Mesenchymal stem cell (in vitro differentiated cells and primary cell): ENCODE measurements at regions not wholly inside any gene's neighbourhood (a gene's known extent, or its start where the extent isn't known, plus 50 kb on each side); places are given as distances from the start of the nearest gene placed in this dataset.

Source experiments
- DNase-seq: peaks from one replicate; pipeline ENCODE4 v3.0.0-alpha.2; 2013
- H2AFZ ChIP-seq: one replicate; pipeline ENCODE4 v1.6.1; 2013; ENCODE audit warnings: low read depth, mild to moderate bottlenecking, control low read depth, inconsistent platforms, low read length, moderate library complexity
- H2AK5ac ChIP-seq: 2 replicates; pipeline ENCODE4 v1.6.1; 2013; ENCODE audit warnings: low read length, moderate library complexity, mild to moderate bottlenecking, inconsistent platforms; ENCODE audit not compliant: severe bottlenecking
- H2BK120ac ChIP-seq: one replicate; pipeline ENCODE4 v1.6.1; 2013; ENCODE audit warnings: low read depth, mild to moderate bottlenecking, inconsistent platforms, low read length, moderate library complexity
- H2BK12ac ChIP-seq, 2 experiments: one replicate each; pipeline ENCODE4 v1.6.1; 2013; ENCODE audit warnings: inconsistent platforms in 2 of 2, low read length in 2 of 2, mild to moderate bottlenecking in 2 of 2, moderate library complexity in 2 of 2, control low read depth in 1 of 2
- H2BK15ac ChIP-seq: one replicate; pipeline ENCODE4 v1.6.1; 2013; ENCODE audit warnings: mild to moderate bottlenecking, low read depth, inconsistent platforms; ENCODE audit not compliant: poor library complexity, severe bottlenecking
- H2BK5ac ChIP-seq: 2 replicates; pipeline ENCODE4 v1.6.1; 2013; ENCODE audit warnings: low read depth, mild to moderate bottlenecking, low read length, control low read depth, inconsistent platforms; ENCODE audit not compliant: poor library complexity, severe bottlenecking
- H3K14ac ChIP-seq, 2 experiments: one replicate each; pipeline ENCODE4 v1.6.1; 2013; ENCODE audit warnings: inconsistent platforms in 2 of 2, low read length in 2 of 2, control low read depth in 1 of 2, mild to moderate bottlenecking in 1 of 2, moderate library complexity in 1 of 2
- H3K18ac ChIP-seq, 2 experiments: one replicate each; pipeline ENCODE4 v1.6.1; 2013; ENCODE audit warnings: inconsistent platforms in 2 of 2, low read length in 2 of 2, control low read depth in 1 of 2, low read depth in 1 of 2, mild to moderate bottlenecking in 1 of 2
- H3K23ac ChIP-seq, 2 experiments: one replicate each; pipeline ENCODE4 v1.6.1; 2013; ENCODE audit warnings: inconsistent platforms in 2 of 2, low read length in 2 of 2, mild to moderate bottlenecking in 2 of 2, moderate library complexity in 2 of 2, control low read depth in 1 of 2
- H3K27ac ChIP-seq: 2 replicates; pipeline ENCODE4 v1.5.1; 2013; ENCODE audit warnings: mild to moderate bottlenecking, moderate library complexity, low read length, control low read depth, inconsistent platforms; ENCODE audit not compliant: poor library complexity, severe bottlenecking
- H3K27me3 ChIP-seq, 2 experiments: 2 replicates each; pipeline versions ENCODE4 v1.6.1 to v1.7.0; 2013; ENCODE audit warnings: low read length in 2 of 2, mild to moderate bottlenecking in 2 of 2, moderate library complexity in 2 of 2, control low read depth in 1 of 2, inconsistent platforms in 1 of 2; ENCODE audit not compliant: control insufficient read depth in 1 of 2, insufficient read depth in 1 of 2
- H3K36me3 ChIP-seq, 2 experiments: 2 replicates each; pipeline versions ENCODE4 v1.6.1 to v1.7.0; 2013; ENCODE audit warnings: low read length in 2 of 2, control low read depth in 1 of 2, inconsistent platforms in 1 of 2, low read depth in 1 of 2, mild to moderate bottlenecking in 1 of 2; ENCODE audit not compliant: insufficient read depth in 2 of 2, control insufficient read depth in 1 of 2
- H3K4ac ChIP-seq, 2 experiments: one replicate each; pipeline ENCODE4 v1.6.1; 2013; ENCODE audit warnings: inconsistent platforms in 2 of 2, low read length in 2 of 2, mild to moderate bottlenecking in 2 of 2, moderate library complexity in 2 of 2, control low read depth in 1 of 2, low read depth in 1 of 2
- H3K4me1 ChIP-seq: 2 replicates; pipeline ENCODE4 v1.6.1; 2013; ENCODE audit warnings: low read depth, low read length, control low read depth; ENCODE audit not compliant: control insufficient read depth, insufficient read depth
- H3K4me2 ChIP-seq: 2 replicates; pipeline ENCODE4 v1.6.1; 2013; ENCODE audit warnings: low read length, mild to moderate bottlenecking, inconsistent platforms; ENCODE audit not compliant: poor library complexity, severe bottlenecking
- H3K4me3 ChIP-seq, 2 experiments: 2 replicates each; pipeline versions ENCODE4 v1.5.1 to v1.7.0; 2013; ENCODE audit warnings: low read length in 2 of 2, mild to moderate bottlenecking in 2 of 2, control low read depth in 1 of 2, low read depth in 1 of 2; ENCODE audit not compliant: insufficient read depth in 1 of 2
- H3K79me1 ChIP-seq: replicated peaks from 2 replicates; pipeline ENCODE4 v1.6.1; 2013; ENCODE audit warnings: mild to moderate bottlenecking, control low read depth, low read length, inconsistent platforms; ENCODE audit not compliant: poor library complexity, severe bottlenecking
- H3K9ac ChIP-seq: 2 replicates; pipeline ENCODE4 v1.7.0; 2013; ENCODE audit warnings: mild to moderate bottlenecking, low read length, moderate library complexity
- H3K9me3 ChIP-seq: 2 replicates; pipeline ENCODE4 v1.7.0; 2013; ENCODE audit warnings: mild to moderate bottlenecking, low read length; ENCODE audit not compliant: control insufficient read depth
- H4K8ac ChIP-seq: one replicate; pipeline ENCODE4 v1.6.1; 2013; ENCODE audit warnings: inconsistent platforms, mild to moderate bottlenecking, low read length, moderate library complexity
- H4K91ac ChIP-seq: one replicate; pipeline ENCODE4 v1.6.1; 2013; ENCODE audit warnings: mild to moderate bottlenecking, low read length, inconsistent platforms
- WGBS: methylation state at CpG from one replicate; pipeline ENCODE4 v1.1.7; 2013; ENCODE audit warnings: mixed read lengths; 5-methylcytosine and 5-hydroxymethylcytosine counted together

GRCh38 chr6:50998905-50999304, 180.2 kb downstream of the TFAP2B start:
- no peak overlapping the region for H3K18ac ChIP-seq
- DNase-seq: no peak
- WGBS: 38% methylated on average over 1 of the region's 1 CpG

GRCh38 chr6:51001399-51001798, 182.7 kb downstream of the TFAP2B start:
- Histone ChIP-seq H3K27me3 (no peaks in the 10 kb centered on the region), H3K9me3 (no peaks in the 10 kb centered on the region), H3K4me2 (no peak overlapping the region), H3K36me3 (no peaks in the 10 kb centered on the region), H3K23ac (no peak overlapping the region), H3K9ac (no peak overlapping the region), H3K14ac (no peak overlapping the region), H2BK120ac (no peak overlapping the region), H2BK12ac (no peak overlapping the region), H3K4me3 (no peak overlapping the region), H4K8ac (no peak overlapping the region), H3K18ac (no peak overlapping the region), H3K4ac (no peak overlapping the region), H3K27ac (no peak overlapping the region), H3K79me1 (no peaks in the 10 kb centered on the region), H2AFZ (no peak overlapping the region), H3K4me1 (no peaks in the 10 kb centered on the region), H4K91ac (no peak overlapping the region), H2AK5ac (no peak overlapping the region), H2BK5ac (no peak overlapping the region), H2BK15ac (no peak overlapping the region)
- WGBS: 85% methylated on average over 1 of the region's 1 CpG
- DNase-seq: no peak

More at GRCh38 chr6:50998905-50999304, 180.2 kb downstream of the TFAP2B start:
- Histone ChIP-seq H2AK5ac (no peak overlapping the region), H2BK15ac (no peak overlapping the region), H3K9me3 (no peaks in the 10 kb centered on the region), H3K79me1 (no peaks in the 10 kb centered on the region), H4K8ac (no peak overlapping the region), H3K9ac (no peak overlapping the region), H3K27ac (no peak overlapping the region), H3K4me2 (no peak overlapping the region), H3K4me3 (no peak overlapping the region), H3K4ac (no peak overlapping the region), H3K14ac (no peak overlapping the region), H3K4me1 (no peaks in the 10 kb centered on the region), H2BK5ac (no peak overlapping the region), H2AFZ (no peak overlapping the region), H3K36me3 (no peaks in the 10 kb centered on the region), H3K23ac (no peak overlapping the region), H3K27me3 (no peaks in the 10 kb centered on the region), H2BK120ac (no peak overlapping the region), H2BK12ac (no peak overlapping the region), H4K91ac (no peak overlapping the region)

- H3K27ac ChIP-seq: no peak overlapping the region
- no peak overlapping the region for H3K4me3 ChIP-seq
- H2AFZ ChIP-seq: no peak overlapping the region
- no peak overlapping the region for H3K4ac ChIP-seq
- no peaks in the 10 kb centered on the region for H3K9me3 ChIP-seq
- H2BK5ac ChIP-seq: no peak overlapping the region
- H3K23ac ChIP-seq: no peak overlapping the region
- 75% methylated on average over 3 of the region's 4 CpGs for WGBS
- no peak overlapping the region for H3K9ac ChIP-seq
- no peak overlapping the region for H4K8ac ChIP-seq
- H3K18ac ChIP-seq: no peak overlapping the region
- H3K27me3 ChIP-seq: no peaks in the 10 kb centered on the region
- H3K4me2 ChIP-seq: no peak overlapping the region
- no peak overlapping the region for H2BK120ac ChIP-seq
- H3K4me1 ChIP-seq: no peaks in the 10 kb centered on the region
- no peak overlapping the region for H4K91ac ChIP-seq
- no peak overlapping the region for H2BK15ac ChIP-seq
- H3K79me1 ChIP-seq: no peaks in the 10 kb centered on the region
- H2AK5ac ChIP-seq: no peak overlapping the region
- no peak overlapping the region for H2BK12ac ChIP-seq
- no peaks in the 10 kb centered on the region for H3K36me3 ChIP-seq
- no peak for DNase-seq
- H3K14ac ChIP-seq: no peak overlapping the region
Measured at GRCh38 chr6:51004380-51004779, 185.7 kb downstream of the TFAP2B start.

- H4K8ac ChIP-seq: no peak overlapping the region
- no peak overlapping the region for H4K91ac ChIP-seq
- no peaks in the 10 kb centered on the region for H3K9me3 ChIP-seq
- H3K27ac ChIP-seq: no peak overlapping the region
- no peaks in the 10 kb centered on the region for H3K27me3 ChIP-seq
- H2BK5ac ChIP-seq: no peak overlapping the region
- DNase-seq: no peak
- H3K36me3 ChIP-seq: no peaks in the 10 kb centered on the region
- H3K9ac ChIP-seq: no peak overlapping the region
- no peaks in the 10 kb centered on the region for H3K4me1 ChIP-seq
- no peak overlapping the region for H3K4me2 ChIP-seq
- no peak overlapping the region for H2BK120ac ChIP-seq
- no peaks in the 10 kb centered on the region for H3K79me1 ChIP-seq
- H3K23ac ChIP-seq: no peak overlapping the region
- no peak overlapping the region for H2BK12ac ChIP-seq
- H3K4me3 ChIP-seq: no peak overlapping the region
- no peak overlapping the region for H2BK15ac ChIP-seq
- no peak overlapping the region for H2AK5ac ChIP-seq
- H3K14ac ChIP-seq: no peak overlapping the region
- H3K4ac ChIP-seq: no peak overlapping the region
- H2AFZ ChIP-seq: no peak overlapping the region
- H3K18ac ChIP-seq: no peak overlapping the region
Measured at GRCh38 chr6:51005779-51006178, 187.1 kb downstream of the TFAP2B start.
